ENCODE measurements at regions not wholly inside any gene's neighbourhood (a gene's known extent, or its start where the extent isn't known, plus 50 kb on each side); places are given as distances from the start of the nearest gene placed in this dataset.

- H3K4me3 Mint-ChIP-seq, result peak overlapping the region; percentile 74
- H3K27me3 Mint-ChIP-seq, result no peaks in the 10 kb centered on the region
- H3K27ac Mint-ChIP-seq, result no peak overlapping the region
- no peaks in the 10 kb centered on the region for H3K9me3 Mint-ChIP-seq
- H3K36me3 Mint-ChIP-seq, result no peaks in the 10 kb centered on the region
- peaks cover 55% of the 10 kb centered on the region for H3K4me1 Mint-ChIP-seq
Observed at GRCh38 chr13:22162889-22163288, 492.0 kb downstream of the FGF9 start.

GRCh38 chr13:22168437-22169190 is 497.7 kb downstream of the FGF9 start:
- Mint-ChIP-seq H3K27ac (no peak overlapping the region), H3K4me1 (peaks cover 27% of the 10 kb centered on the region), H3K4me3 (no peak overlapping the region), H3K9me3 (no peaks in the 10 kb centered on the region), H3K27me3 (no peaks in the 10 kb centered on the region), H3K36me3 (peaks cover 2% of the 10 kb centered on the region)

DNA sequence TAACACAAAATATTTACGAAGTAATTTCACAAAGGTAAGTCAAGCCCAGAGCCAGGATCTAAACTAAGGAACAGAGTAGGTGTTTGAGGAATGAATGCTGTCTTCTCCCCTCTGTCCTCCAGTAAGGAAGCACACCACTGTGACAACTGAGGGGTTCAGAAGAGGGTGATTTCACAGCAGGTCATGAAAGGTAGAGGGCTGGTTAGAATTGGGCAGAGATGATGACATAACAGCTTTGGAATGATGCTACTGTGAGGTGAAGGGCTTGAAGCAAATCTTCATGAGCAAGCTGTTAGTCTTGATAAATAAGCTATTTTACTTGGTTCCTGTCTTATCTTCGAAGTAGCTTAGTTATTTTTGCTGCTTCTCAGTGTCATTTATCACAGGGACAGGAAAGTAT is 498.6 kb downstream of the FGF9 start:
- H3K4me3 Mint-ChIP-seq, result no peak overlapping the region
- H3K9me3 Mint-ChIP-seq, result no peaks in the 10 kb centered on the region
- peaks cover 2% of the 10 kb centered on the region for H3K36me3 Mint-ChIP-seq
- peaks cover 18% of the 10 kb centered on the region for H3K4me1 Mint-ChIP-seq
- H3K27me3 Mint-ChIP-seq, result no peaks in the 10 kb centered on the region
- H3K27ac Mint-ChIP-seq, result no peak overlapping the region

- no peak overlapping the region for H3K4me3 Mint-ChIP-seq
- H3K4me1 Mint-ChIP-seq, result peaks cover 5% of the 10 kb centered on the region
- peaks cover 3% of the 10 kb centered on the region for H3K36me3 Mint-ChIP-seq
- H3K9me3 Mint-ChIP-seq, result peaks cover 10% of the 10 kb centered on the region
- no peaks in the 10 kb centered on the region for H3K27me3 Mint-ChIP-seq
- no peak overlapping the region for H3K27ac Mint-ChIP-seq
Observed at GRCh38 chr13:22173610-22174009, 502.7 kb downstream of the FGF9 start.

DNA sequence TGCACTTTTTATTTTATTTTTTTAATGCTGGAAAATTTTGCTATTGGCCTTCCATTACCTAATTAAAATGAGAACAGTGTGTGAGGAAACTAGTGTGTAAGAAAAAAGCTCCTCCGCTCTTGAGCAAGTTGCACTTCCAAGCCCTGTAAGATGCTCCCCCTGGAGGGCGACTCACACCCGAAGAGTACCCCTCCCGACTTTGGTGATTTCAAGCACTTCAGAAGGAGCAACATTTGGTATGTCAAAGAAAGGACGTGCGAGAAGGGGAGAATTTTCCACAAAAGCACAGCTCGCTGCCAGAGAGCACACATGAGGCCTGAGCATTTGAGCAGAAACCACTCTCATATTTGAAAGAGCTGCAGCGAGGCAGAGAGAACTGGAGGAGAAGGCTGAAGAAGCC is 504.4 kb downstream of the FGF9 start:
- peaks cover 5% of the 10 kb centered on the region for H3K4me1 Mint-ChIP-seq
- H3K27ac Mint-ChIP-seq, result no peak overlapping the region
- H3K36me3 Mint-ChIP-seq, result peaks cover 1% of the 10 kb centered on the region
- no peaks in the 10 kb centered on the region for H3K27me3 Mint-ChIP-seq
- H3K4me3 Mint-ChIP-seq, result no peak overlapping the region
- H3K9me3 Mint-ChIP-seq, result peaks cover 10% of the 10 kb centered on the region

DNA sequence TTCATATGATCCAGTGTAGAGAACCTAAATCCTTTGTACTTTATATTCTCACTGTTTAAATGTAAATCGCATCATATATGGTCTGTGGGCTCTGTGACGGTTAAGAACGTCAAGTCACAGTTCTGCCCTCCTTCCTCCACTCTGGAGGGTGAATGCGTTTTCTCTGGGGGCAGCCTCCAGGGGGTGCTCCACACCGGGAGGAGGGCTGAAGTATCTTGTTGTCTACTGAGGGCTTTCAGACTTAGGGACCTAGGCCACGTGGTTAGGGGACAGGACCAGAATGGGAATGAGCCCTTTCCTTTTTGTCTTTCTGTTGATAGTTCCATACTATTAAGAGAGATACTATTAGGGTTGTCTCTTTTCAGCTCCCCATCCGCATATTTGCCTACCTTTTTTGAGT is 504.9 kb downstream of the FGF9 start:
- peaks cover 10% of the 10 kb centered on the region for H3K9me3 Mint-ChIP-seq
- no peaks in the 10 kb centered on the region for H3K27me3 Mint-ChIP-seq
- H3K27ac Mint-ChIP-seq, result no peak overlapping the region
- H3K36me3 Mint-ChIP-seq, result peaks cover 1% of the 10 kb centered on the region
- H3K4me3 Mint-ChIP-seq, result no peak overlapping the region
- peaks cover 5% of the 10 kb centered on the region for H3K4me1 Mint-ChIP-seq

DNA sequence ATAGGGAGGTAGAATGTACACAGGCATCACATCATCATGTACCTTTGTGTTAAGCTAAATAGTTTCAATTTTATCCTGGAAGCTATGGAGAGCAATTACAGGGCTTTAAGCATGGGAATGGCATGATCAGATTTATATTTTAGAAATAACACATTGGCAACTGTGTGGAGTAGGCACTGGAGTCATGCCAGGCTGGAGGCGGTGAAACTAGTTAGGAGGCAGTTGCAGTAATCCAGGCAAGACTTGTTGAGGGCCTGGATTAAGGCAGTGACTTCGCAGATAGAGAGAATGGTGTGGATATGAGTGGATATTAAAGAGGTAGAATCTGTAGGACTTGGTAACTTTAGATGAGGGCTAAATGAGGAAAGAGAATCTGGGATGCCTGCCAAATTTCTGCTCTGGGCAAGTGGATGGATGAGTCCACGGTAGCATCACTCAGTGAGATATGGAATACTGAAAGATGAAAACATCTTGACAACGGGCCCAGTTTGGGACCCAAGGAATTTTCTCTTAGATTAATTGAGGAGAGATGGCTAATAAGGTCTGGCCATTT is 506.2 kb downstream of the FGF9 start:
- H3K27ac Mint-ChIP-seq, result no peak overlapping the region
- no peaks in the 10 kb centered on the region for H3K27me3 Mint-ChIP-seq
- H3K4me1 Mint-ChIP-seq, result peaks cover 5% of the 10 kb centered on the region
- H3K4me3 Mint-ChIP-seq, result no peak overlapping the region
- H3K36me3 Mint-ChIP-seq, result peaks cover 1% of the 10 kb centered on the region
- peaks cover 10% of the 10 kb centered on the region for H3K9me3 Mint-ChIP-seq

GRCh38 chr13:22178878-22179277 is 508.0 kb downstream of the FGF9 start:
- Mint-ChIP-seq H3K36me3 (peaks cover 1% of the 10 kb centered on the region), H3K27me3 (no peaks in the 10 kb centered on the region), H3K27ac (no peak overlapping the region), H3K9me3 (peaks cover 10% of the 10 kb centered on the region), H3K4me1 (no peaks in the 10 kb centered on the region), H3K4me3 (no peak overlapping the region)

DNA sequence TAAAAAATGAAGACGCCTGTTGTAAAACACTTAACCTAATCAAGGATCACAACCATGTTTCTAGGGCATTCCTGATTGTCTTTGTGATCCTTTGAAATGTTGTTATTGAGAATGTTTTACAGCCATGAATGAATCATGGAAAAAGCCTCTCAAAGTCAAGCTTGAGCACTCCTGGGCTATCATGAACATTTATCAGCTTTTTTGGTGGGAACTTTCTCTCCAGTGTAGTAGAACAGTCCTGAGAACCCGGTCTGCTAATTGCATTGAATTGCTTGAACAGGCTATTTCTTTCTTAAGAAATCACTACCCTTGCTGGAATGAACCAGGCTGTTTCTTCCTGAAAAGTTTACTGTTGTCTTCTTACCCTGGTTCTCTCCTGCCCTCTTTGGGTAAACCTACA is 516.5 kb downstream of the FGF9 start:
- H3K4me1 Mint-ChIP-seq, result peaks cover 4% of the 10 kb centered on the region
- no peaks in the 10 kb centered on the region for H3K36me3 Mint-ChIP-seq
- peaks cover 2% of the 10 kb centered on the region for H3K27me3 Mint-ChIP-seq
- H3K27ac Mint-ChIP-seq, result no peak overlapping the region
- no peaks in the 10 kb centered on the region for H3K9me3 Mint-ChIP-seq
- H3K4me3 Mint-ChIP-seq, result no peak overlapping the region

- H3K27ac Mint-ChIP-seq, result no peak overlapping the region
- no peak overlapping the region for H3K4me3 Mint-ChIP-seq
- peaks cover 2% of the 10 kb centered on the region for H3K27me3 Mint-ChIP-seq
- H3K36me3 Mint-ChIP-seq, result no peaks in the 10 kb centered on the region
- peaks cover 4% of the 10 kb centered on the region for H3K4me1 Mint-ChIP-seq
- H3K9me3 Mint-ChIP-seq, result no peaks in the 10 kb centered on the region
Observed at GRCh38 chr13:22189176-22190048, 518.5 kb downstream of the FGF9 start.

- Mint-ChIP-seq H3K4me1 (no peaks in the 10 kb centered on the region), H3K36me3 (no peaks in the 10 kb centered on the region), H3K4me3 (no peak overlapping the region), H3K27ac (no peak overlapping the region), H3K27me3 (no peaks in the 10 kb centered on the region), H3K9me3 (no peaks in the 10 kb centered on the region)
Observed at GRCh38 chr13:22193070-22193469, 522.2 kb downstream of the FGF9 start.

GRCh38 chr13:22194106-22194805 is 523.4 kb downstream of the FGF9 start:
- H3K27ac Mint-ChIP-seq, result no peak overlapping the region
- no peaks in the 10 kb centered on the region for H3K9me3 Mint-ChIP-seq
- no peaks in the 10 kb centered on the region for H3K27me3 Mint-ChIP-seq
- no peaks in the 10 kb centered on the region for H3K36me3 Mint-ChIP-seq
- no peaks in the 10 kb centered on the region for H3K4me1 Mint-ChIP-seq
- H3K4me3 Mint-ChIP-seq, result no peak overlapping the region

GRCh38 chr13:22195726-22196125 is 524.9 kb downstream of the FGF9 start:
- Mint-ChIP-seq H3K9me3 (no peaks in the 10 kb centered on the region), H3K36me3 (no peaks in the 10 kb centered on the region), H3K4me1 (no peaks in the 10 kb centered on the region), H3K27ac (no peak overlapping the region), H3K27me3 (no peaks in the 10 kb centered on the region), H3K4me3 (no peak overlapping the region)

- Mint-ChIP-seq H3K9me3 (no peaks in the 10 kb centered on the region), H3K27ac (no peak overlapping the region), H3K4me3 (no peak overlapping the region), H3K36me3 (no peaks in the 10 kb centered on the region), H3K4me1 (no peaks in the 10 kb centered on the region), H3K27me3 (no peaks in the 10 kb centered on the region)
Observed at GRCh38 chr13:22196777-22197176, 525.9 kb downstream of the FGF9 start.

DNA sequence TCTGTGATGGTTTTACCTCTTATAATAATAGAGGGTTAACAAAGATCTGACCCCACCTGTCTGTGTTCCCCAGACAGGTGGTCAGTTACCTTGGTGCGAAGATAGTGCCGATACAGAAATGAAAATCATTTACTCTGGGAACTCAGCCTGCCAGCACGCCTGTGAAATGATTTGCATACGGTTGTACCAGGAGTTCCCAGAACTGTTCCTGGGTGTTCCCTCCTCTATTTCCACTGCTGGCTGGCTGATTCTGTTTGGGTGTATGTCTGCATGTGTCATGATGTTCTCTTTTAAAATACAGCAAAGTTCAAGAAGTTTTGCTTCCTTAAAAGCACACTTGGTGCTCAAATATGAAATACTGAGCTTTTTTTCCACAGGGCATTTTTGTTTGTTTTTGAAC is 527.1 kb downstream of the FGF9 start:
- Mint-ChIP-seq H3K27me3 (no peaks in the 10 kb centered on the region), H3K4me1 (no peaks in the 10 kb centered on the region), H3K27ac (no peak overlapping the region), H3K4me3 (no peak overlapping the region), H3K9me3 (no peaks in the 10 kb centered on the region), H3K36me3 (no peaks in the 10 kb centered on the region)
